Prostate gland (tissue), 2 donors: ENCODE measurements at regions not wholly inside any gene's neighbourhood (a gene's known extent, or its start where the extent isn't known, plus 50 kb on each side); places are given as distances from the start of the nearest gene placed in this dataset.

Experiments used
- POLR2A ChIP-seq: fragments of 450-650 bp; IDR thresholded peaks from one replicate; pipeline ENCODE4 v1.6.1; 2016; ENCODE audit warnings: antibody characterized with exemption, mild to moderate bottlenecking
- TF ChIP-seq, protein P1 (sequence below), 4 experiments: fragments of 200-600 bp in 2 of 4; fragments of 450-650 bp in 2 of 4; sonication (generic) in 2 of 4; IDR thresholded peaks; 1 replicate in 3 of 4; 2 replicates in 1 of 4; pipeline ENCODE4 v1.5.1; 2016 to 2019; ENCODE audit warnings: antibody characterized with exemption in 4 of 4, mild to moderate bottlenecking in 2 of 4, moderate library complexity in 2 of 4

DNA sequence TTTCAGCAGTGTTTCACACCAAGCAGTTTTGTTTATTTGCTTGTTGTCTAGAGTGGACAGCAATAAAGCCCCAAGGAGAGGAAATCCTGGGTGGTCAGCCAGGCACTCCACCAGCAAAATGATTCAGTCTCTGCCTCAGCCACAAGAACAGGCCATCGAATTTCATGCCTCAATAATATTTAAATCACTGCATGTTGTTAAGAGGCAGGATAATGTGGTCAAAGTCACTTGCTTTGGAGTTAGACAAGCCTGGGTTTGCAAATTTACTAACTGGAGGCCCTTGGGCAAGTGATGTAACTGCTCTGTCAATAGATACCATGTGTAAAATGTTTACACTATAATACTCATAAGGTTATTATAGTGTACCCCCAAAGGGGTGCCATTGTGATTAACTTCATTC is 349.6 kb downstream of the LMO4 start:
- no peak for TF ChIP-seq POLR2A
- TF ChIP-seq, protein P1, sequence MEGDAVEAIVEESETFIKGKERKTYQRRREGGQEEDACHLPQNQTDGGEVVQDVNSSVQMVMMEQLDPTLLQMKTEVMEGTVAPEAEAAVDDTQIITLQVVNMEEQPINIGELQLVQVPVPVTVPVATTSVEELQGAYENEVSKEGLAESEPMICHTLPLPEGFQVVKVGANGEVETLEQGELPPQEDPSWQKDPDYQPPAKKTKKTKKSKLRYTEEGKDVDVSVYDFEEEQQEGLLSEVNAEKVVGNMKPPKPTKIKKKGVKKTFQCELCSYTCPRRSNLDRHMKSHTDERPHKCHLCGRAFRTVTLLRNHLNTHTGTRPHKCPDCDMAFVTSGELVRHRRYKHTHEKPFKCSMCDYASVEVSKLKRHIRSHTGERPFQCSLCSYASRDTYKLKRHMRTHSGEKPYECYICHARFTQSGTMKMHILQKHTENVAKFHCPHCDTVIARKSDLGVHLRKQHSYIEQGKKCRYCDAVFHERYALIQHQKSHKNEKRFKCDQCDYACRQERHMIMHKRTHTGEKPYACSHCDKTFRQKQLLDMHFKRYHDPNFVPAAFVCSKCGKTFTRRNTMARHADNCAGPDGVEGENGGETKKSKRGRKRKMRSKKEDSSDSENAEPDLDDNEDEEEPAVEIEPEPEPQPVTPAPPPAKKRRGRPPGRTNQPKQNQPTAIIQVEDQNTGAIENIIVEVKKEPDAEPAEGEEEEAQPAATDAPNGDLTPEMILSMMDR (IDR thresholded peaks at IDR 0.05), result no peak
